B cell (primary cell): ENCODE measurements at regions not wholly inside any gene's neighbourhood (a gene's known extent, or its start where the extent isn't known, plus 50 kb on each side); places are given as distances from the start of the nearest gene placed in this dataset.

Experiments used
- CTCF ChIP-seq: fragments of 200-600 bp; IDR thresholded peaks from one replicate; pipeline ENCODE4 v1.8.0; 2022; ENCODE audit warnings: antibody characterized with exemption, mild to moderate bottlenecking
- EZH2 ChIP-seq: IDR thresholded peaks from 2 replicates; pipeline ENCODE4 v1.6.1; 2012; ENCODE audit warnings: borderline replicate concordance, low read depth, mild to moderate bottlenecking, moderate library complexity, low read length; ENCODE audit not compliant: insufficient read depth, poor library complexity, severe bottlenecking

- no peak for TF ChIP-seq EZH2
- TF ChIP-seq CTCF, result no peak
Observed at GRCh38 chr3:40841570-40842109, 316.9 kb downstream of the ZNF621 start.
